ENCODE measurements at regions not wholly inside any gene's neighbourhood (a gene's known extent, or its start where the extent isn't known, plus 50 kb on each side); places are given as distances from the start of the nearest gene placed in this dataset.

- TF ChIP-seq, protein P1, sequence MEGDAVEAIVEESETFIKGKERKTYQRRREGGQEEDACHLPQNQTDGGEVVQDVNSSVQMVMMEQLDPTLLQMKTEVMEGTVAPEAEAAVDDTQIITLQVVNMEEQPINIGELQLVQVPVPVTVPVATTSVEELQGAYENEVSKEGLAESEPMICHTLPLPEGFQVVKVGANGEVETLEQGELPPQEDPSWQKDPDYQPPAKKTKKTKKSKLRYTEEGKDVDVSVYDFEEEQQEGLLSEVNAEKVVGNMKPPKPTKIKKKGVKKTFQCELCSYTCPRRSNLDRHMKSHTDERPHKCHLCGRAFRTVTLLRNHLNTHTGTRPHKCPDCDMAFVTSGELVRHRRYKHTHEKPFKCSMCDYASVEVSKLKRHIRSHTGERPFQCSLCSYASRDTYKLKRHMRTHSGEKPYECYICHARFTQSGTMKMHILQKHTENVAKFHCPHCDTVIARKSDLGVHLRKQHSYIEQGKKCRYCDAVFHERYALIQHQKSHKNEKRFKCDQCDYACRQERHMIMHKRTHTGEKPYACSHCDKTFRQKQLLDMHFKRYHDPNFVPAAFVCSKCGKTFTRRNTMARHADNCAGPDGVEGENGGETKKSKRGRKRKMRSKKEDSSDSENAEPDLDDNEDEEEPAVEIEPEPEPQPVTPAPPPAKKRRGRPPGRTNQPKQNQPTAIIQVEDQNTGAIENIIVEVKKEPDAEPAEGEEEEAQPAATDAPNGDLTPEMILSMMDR (IDR thresholded peaks at IDR 0.05; ENCODE audit: insufficient read depth, low read depth, low read length, missing control alignments), result no peak
- DNase-seq (ENCODE audit: low read depth), result no peak
Measured at GRCh38 chr5:42228279-42228678, 195.0 kb upstream of the GHR start.

GRCh38 chr5:42230839-42231238 lies 192.4 kb upstream of the GHR start:
- no peak overlapping the region for H3K4me3 ChIP-seq (ENCODE audit: low read depth, low read length)
- no peak for DNase-seq (ENCODE audit: low read depth)
- TF ChIP-seq, protein P1 (IDR thresholded peaks at IDR 0.05; ENCODE audit: insufficient read depth, low read depth, low read length, missing control alignments), result no peak

More at GRCh38 chr5:42228279-42228678, 195.0 kb upstream of the GHR start:
- no peak overlapping the region for H3K4me3 ChIP-seq (ENCODE audit: low read depth, low read length)

- TF ChIP-seq, protein P1 (IDR thresholded peaks at IDR 0.05; ENCODE audit: insufficient read depth, low read depth, low read length, missing control alignments), result no peak
- H3K4me3 ChIP-seq (ENCODE audit: low read depth, low read length), result no peak overlapping the region
- DNase-seq (ENCODE audit: low read depth), result no peak
Measured at GRCh38 chr5:42235241-42235640, 188.0 kb upstream of the GHR start.

DNA sequence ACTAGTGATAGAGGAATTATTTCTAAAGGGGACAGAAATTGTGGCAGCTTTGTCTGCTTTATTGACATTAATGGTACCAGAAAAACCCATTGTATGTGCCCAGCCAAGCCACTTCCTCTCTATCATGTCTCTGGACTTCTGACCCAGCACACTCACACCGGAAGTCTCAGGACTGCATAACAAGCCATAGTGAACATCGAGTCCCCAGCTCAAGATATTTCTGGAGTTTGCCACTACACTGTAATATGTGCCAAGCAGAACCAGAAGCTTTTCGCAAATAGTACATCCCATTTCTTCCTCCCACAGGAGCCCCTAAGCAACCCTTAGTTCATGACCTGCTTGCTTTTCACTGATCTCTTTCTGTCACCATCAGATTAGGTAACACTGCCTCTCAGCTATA lies 187.4 kb upstream of the GHR start:
- DNase-seq (ENCODE audit: low read depth), result no peak
- TF ChIP-seq, protein P1 (IDR thresholded peaks at IDR 0.05; ENCODE audit: insufficient read depth, low read depth, low read length, missing control alignments), result no peak
- H3K4me3 ChIP-seq (ENCODE audit: low read depth, low read length), result no peak overlapping the region

- TF ChIP-seq, protein P1 (IDR thresholded peaks at IDR 0.05; ENCODE audit: insufficient read depth, low read depth, low read length, missing control alignments), result no peak
- no peak overlapping the region for H3K4me3 ChIP-seq (ENCODE audit: low read depth, low read length)
- DNase-seq (ENCODE audit: low read depth), result no peak
Measured at GRCh38 chr5:42241636-42242035, 181.6 kb upstream of the GHR start.

DNA sequence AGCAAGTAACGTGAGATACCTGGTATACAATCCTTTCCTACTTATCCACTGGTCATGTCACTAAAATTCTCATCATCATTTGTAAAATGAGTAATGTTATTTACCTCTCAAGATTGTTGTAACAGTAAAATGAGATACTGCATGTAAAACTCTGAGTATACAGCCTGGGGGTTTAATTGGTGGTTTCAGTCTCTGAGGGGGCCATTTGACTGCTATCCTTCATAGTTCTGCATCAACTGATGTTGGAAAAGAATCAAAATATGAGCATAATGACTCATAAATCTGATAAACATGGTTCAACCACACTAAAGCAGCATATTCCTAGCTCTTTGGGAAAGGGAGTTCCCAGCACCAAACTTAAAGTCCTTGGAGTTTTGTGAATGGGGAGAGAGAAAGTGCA lies 181.0 kb upstream of the GHR start:
- no peak for DNase-seq (ENCODE audit: low read depth)
- H3K4me3 ChIP-seq (ENCODE audit: low read depth, low read length), result no peak overlapping the region

More for the DNA sequence above, 181.0 kb upstream of the GHR start:
- TF ChIP-seq, protein P1 (IDR thresholded peaks at IDR 0.05; ENCODE audit: insufficient read depth, low read depth, low read length, missing control alignments), result no peak

Data from GM12865 (cell line).